CD14-positive monocyte (primary cell): ENCODE measurements at regions not wholly inside any gene's neighbourhood (a gene's known extent, or its start where the extent isn't known, plus 50 kb on each side); places are given as distances from the start of the nearest gene placed in this dataset.

ENCODE experiments used
- DNase-seq, 3 donors: peaks; one replicate each; pipeline ENCODE4 v3.0.0-alpha.2; 2011 to 2022
- H2AFZ ChIP-seq: 2 replicates; pipeline ENCODE4 v1.6.0; 2012; ENCODE audit warnings: mild to moderate bottlenecking, low read depth, low read length, inconsistent platforms; ENCODE audit not compliant: insufficient read depth, poor library complexity, severe bottlenecking
- H3K27ac ChIP-seq, 2 donors: 1 replicate in 1 of 2; 2 replicates in 1 of 2; pipeline ENCODE4 v1.5.1; 2012 to 2013; ENCODE audit warnings: low read length in 2 of 2, control low read depth in 1 of 2, inconsistent platforms in 1 of 2, low read depth in 1 of 2, mild to moderate bottlenecking in 1 of 2
- H3K27me3 ChIP-seq, 2 donors: one replicate each; pipeline versions ENCODE4 v1.6.0 to v1.6.1; 2011 to 2013; ENCODE audit warnings: low read length in 2 of 2; ENCODE audit not compliant: control insufficient read depth in 2 of 2, insufficient read depth in 2 of 2
- H3K36me3 ChIP-seq, 2 donors: replicated peaks in 1 of 2; 1 replicate in 1 of 2; 2 replicates in 1 of 2; pipeline versions ENCODE4 v1.5.1 to v1.6.1; 2012 to 2013; ENCODE audit warnings: low read length in 2 of 2, control low read depth in 1 of 2, inconsistent platforms in 1 of 2, mild to moderate bottlenecking in 1 of 2; ENCODE audit not compliant: insufficient read depth in 2 of 2, control insufficient read depth in 1 of 2
- H3K4me1 ChIP-seq, 2 donors: 1 replicate in 1 of 2; 2 replicates in 1 of 2; pipeline versions ENCODE4 v1.5.1 to v1.6.1; 2012 to 2013; ENCODE audit warnings: low read length in 2 of 2, control low read depth in 1 of 2, inconsistent platforms in 1 of 2, mild to moderate bottlenecking in 1 of 2, moderate library complexity in 1 of 2; ENCODE audit not compliant: insufficient read depth in 2 of 2, control insufficient read depth in 1 of 2
- H3K4me2 ChIP-seq: replicated peaks from 2 replicates; pipeline ENCODE3; 2012; ENCODE audit warnings: low read length, moderate library complexity, mild to moderate bottlenecking; ENCODE audit not compliant: poor library complexity, severe bottlenecking; ENCODE audit errors: extremely low read depth
- H3K4me3 ChIP-seq, 3 experiments: fragments of 200-600 bp in 1 of 3; sonication (generic) in 1 of 3; replicated peaks in 1 of 3; 1 replicate in 2 of 3; 2 replicates in 1 of 3; pipeline ENCODE4 v1.5.1; 2011 to 2013; ENCODE audit warnings: low read length in 3 of 3, mild to moderate bottlenecking in 3 of 3, control low read depth in 2 of 3, low read depth in 2 of 3, inconsistent platforms in 1 of 3, moderate library complexity in 1 of 3
- H3K79me2 ChIP-seq: 2 replicates; pipeline ENCODE4 v1.6.0; 2012; ENCODE audit warnings: mild to moderate bottlenecking, control low read depth, inconsistent platforms, low read length, moderate library complexity; ENCODE audit not compliant: insufficient read depth
- H3K9ac ChIP-seq: 2 replicates; pipeline ENCODE4 v1.6.0; 2017; ENCODE audit warnings: low read length, mild to moderate bottlenecking; ENCODE audit not compliant: insufficient read depth, poor library complexity, severe bottlenecking
- H3K9me3 ChIP-seq, 2 donors: replicated peaks in 1 of 2; 1 replicate in 1 of 2; 2 replicates in 1 of 2; pipeline versions ENCODE4 v1.5.1 to v1.6.1; 2012 to 2013; ENCODE audit warnings: low read length in 2 of 2, control low read depth in 1 of 2; ENCODE audit not compliant: control insufficient read depth in 1 of 2, insufficient read depth in 1 of 2
- H4K20me1 ChIP-seq: 2 replicates; pipeline ENCODE4 v1.6.0; 2012; ENCODE audit warnings: mild to moderate bottlenecking, low read length, control low read depth, moderate library complexity; ENCODE audit not compliant: insufficient read depth
- H3K27ac Mint-ChIP-seq, 7 donors: one replicate each; pipeline ENCODE4 v1.8.0; 2020; ENCODE audit warnings: mild to moderate bottlenecking in 7 of 7, mixed read lengths in 7 of 7, moderate library complexity in 6 of 7, inconsistent platforms in 2 of 7
- H3K27me3 Mint-ChIP-seq, 3 donors: one replicate each; pipeline ENCODE4 v1.8.0; 2021 to 2022; ENCODE audit warnings: low read depth in 3 of 3, mild to moderate bottlenecking in 3 of 3, mixed read lengths in 3 of 3, moderate library complexity in 3 of 3, inconsistent platforms in 1 of 3
- H3K36me3 Mint-ChIP-seq, 2 donors: one replicate each; pipeline ENCODE4 v1.8.0; 2020; ENCODE audit warnings: mixed read lengths in 2 of 2, inconsistent platforms in 1 of 2, mild to moderate bottlenecking in 1 of 2
- H3K4me1 Mint-ChIP-seq: one replicate; pipeline ENCODE4 v1.8.0; 2020; ENCODE audit warnings: mild to moderate bottlenecking, mixed read lengths
- H3K4me3 Mint-ChIP-seq, 2 donors: one replicate each; pipeline ENCODE4 v1.8.0; 2020; ENCODE audit warnings: mild to moderate bottlenecking in 2 of 2, mixed read lengths in 2 of 2, moderate library complexity in 1 of 2
- H3K9me3 Mint-ChIP-seq, 7 donors: one replicate each; pipeline ENCODE4 v1.8.0; 2020 to 2022; ENCODE audit warnings: mixed read lengths in 7 of 7, mild to moderate bottlenecking in 6 of 7, moderate library complexity in 6 of 7, inconsistent platforms in 2 of 7
- WGBS: methylation state at CpG from one replicate; pipeline ENCODE4 v1.1.5; 2013; ENCODE audit warnings: missing lambda C conversion rate; ENCODE audit not compliant: insufficient coverage; 5-methylcytosine and 5-hydroxymethylcytosine counted together
- intact Hi-C, 2 donors: fragments of 100-400 bp; cut with micrococcal nuclease; formaldehyde crosslinking; loops; one replicate each; pipeline versions ENCODE4 v1.15.0 to v1.15.1; 2023
- TF ChIP-seq, protein P1 (sequence below): fragments of 200-600 bp; IDR thresholded peaks from one replicate; pipeline ENCODE4 v1.8.0; 2022; ENCODE audit warnings: antibody characterized with exemption, mild to moderate bottlenecking

DNA sequence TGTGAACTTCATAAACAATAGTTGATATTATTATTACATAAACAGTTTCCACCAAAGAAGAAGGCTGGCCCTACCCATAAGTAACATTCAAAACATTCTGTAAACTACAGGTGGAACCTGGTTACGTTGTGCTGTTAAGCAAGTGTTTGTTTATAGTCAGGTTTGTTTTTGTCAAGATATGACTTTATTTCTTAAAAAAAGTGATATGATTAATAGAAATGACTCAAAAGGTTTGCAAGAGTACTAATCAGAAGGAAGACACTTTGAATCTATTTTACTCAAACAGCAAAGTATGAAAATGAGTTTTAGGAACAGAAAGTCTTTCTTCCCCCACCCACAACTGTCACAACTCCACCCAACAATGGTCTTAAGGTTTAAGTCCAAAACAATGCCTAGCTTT is 220.8 kb downstream of the PLK2 start:
- peaks cover 26 to 32% of the 10 kb centered on the region in 2 donors for H3K4me1 ChIP-seq
- Mint-ChIP-seq H3K9me3 (peaks cover 0 to 3% (median 1%) of the 10 kb centered on the region in 7 donors), H3K4me3 (no peak overlapping the region), H3K27me3 (no peaks in the 10 kb centered on the region), H3K36me3 (no peaks in the 10 kb centered on the region), H3K27ac (peak overlapping the region in 5 of 7 donors; percentile 34 to 82 (median 41)), H3K4me1 (peaks cover 33% of the 10 kb centered on the region)
- no peaks in the 10 kb centered on the region for H3K36me3 ChIP-seq
- intact Hi-C loops: no loop called here
- H2AFZ ChIP-seq: no peak overlapping the region
- no peak for DNase-seq
- H3K27ac ChIP-seq: peak overlapping the region in 1 of 2 donors; percentile 57
- no peaks in the 10 kb centered on the region for H3K27me3 ChIP-seq
- no CpG with 5 or more reads among the region's 1 CpG for WGBS
- no peaks in the 10 kb centered on the region for H3K79me2 ChIP-seq
- H3K4me3 ChIP-seq: no peak overlapping the region
- peaks cover 0 to 3% of the 10 kb centered on the region in 2 donors for H3K9me3 ChIP-seq
- no peak overlapping the region for H3K9ac ChIP-seq
- peak overlapping the region; percentile 35 for H3K4me2 ChIP-seq
- TF ChIP-seq, protein P1, sequence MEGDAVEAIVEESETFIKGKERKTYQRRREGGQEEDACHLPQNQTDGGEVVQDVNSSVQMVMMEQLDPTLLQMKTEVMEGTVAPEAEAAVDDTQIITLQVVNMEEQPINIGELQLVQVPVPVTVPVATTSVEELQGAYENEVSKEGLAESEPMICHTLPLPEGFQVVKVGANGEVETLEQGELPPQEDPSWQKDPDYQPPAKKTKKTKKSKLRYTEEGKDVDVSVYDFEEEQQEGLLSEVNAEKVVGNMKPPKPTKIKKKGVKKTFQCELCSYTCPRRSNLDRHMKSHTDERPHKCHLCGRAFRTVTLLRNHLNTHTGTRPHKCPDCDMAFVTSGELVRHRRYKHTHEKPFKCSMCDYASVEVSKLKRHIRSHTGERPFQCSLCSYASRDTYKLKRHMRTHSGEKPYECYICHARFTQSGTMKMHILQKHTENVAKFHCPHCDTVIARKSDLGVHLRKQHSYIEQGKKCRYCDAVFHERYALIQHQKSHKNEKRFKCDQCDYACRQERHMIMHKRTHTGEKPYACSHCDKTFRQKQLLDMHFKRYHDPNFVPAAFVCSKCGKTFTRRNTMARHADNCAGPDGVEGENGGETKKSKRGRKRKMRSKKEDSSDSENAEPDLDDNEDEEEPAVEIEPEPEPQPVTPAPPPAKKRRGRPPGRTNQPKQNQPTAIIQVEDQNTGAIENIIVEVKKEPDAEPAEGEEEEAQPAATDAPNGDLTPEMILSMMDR: no peak
- no peaks in the 10 kb centered on the region for H4K20me1 ChIP-seq

DNA sequence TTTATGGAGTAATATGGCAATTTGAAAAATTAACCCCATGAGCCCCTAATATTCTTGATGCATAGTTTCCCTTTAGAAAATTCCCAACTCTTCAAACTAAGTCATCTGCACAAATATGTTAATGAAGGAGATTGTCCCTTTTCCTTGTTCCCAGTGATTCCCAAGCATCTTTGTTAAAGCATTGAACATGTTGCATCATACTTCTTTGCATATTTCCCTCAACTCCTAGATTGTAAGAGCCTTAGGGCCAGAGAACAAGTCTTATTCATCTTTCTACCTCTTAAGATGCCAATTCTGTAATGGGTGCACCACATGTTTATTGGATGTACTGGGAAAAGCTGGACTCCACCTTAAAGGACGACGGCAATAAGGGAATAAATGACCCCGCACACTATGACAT is 223.4 kb downstream of the PLK2 start:
- DNase-seq: no peak
- no peak overlapping the region for H2AFZ ChIP-seq

More for the DNA sequence above, 223.4 kb downstream of the PLK2 start:
- no CpG with 5 or more reads among the region's 3 CpGs for WGBS
- Histone ChIP-seq H3K27ac (peak overlapping the region in 1 of 2 donors; percentile 34), H3K79me2 (no peaks in the 10 kb centered on the region), H3K36me3 (no peaks in the 10 kb centered on the region), H4K20me1 (no peaks in the 10 kb centered on the region), H3K27me3 (no peaks in the 10 kb centered on the region), H3K4me2 (no peak overlapping the region), H3K9me3 (no peaks in the 10 kb centered on the region), H3K4me1 (peaks cover 26 to 32% of the 10 kb centered on the region in 2 donors), H3K9ac (no peak overlapping the region), H3K4me3 (no peak overlapping the region)
- peaks cover 0 to 4% (median 0%) of the 10 kb centered on the region in 7 donors for H3K9me3 Mint-ChIP-seq
- no peak overlapping the region for H3K27ac Mint-ChIP-seq
- H3K4me3 Mint-ChIP-seq: no peak overlapping the region
- TF ChIP-seq, protein P1: no peak
- no peaks in the 10 kb centered on the region for H3K36me3 Mint-ChIP-seq
- intact Hi-C loops: no loop called here
- peaks cover 33% of the 10 kb centered on the region for H3K4me1 Mint-ChIP-seq
- H3K27me3 Mint-ChIP-seq: no peaks in the 10 kb centered on the region
